ENCODE measurements at regions not wholly inside any gene's neighbourhood (a gene's known extent, or its start where the extent isn't known, plus 50 kb on each side); places are given as distances from the start of the nearest gene placed in this dataset.

DNA sequence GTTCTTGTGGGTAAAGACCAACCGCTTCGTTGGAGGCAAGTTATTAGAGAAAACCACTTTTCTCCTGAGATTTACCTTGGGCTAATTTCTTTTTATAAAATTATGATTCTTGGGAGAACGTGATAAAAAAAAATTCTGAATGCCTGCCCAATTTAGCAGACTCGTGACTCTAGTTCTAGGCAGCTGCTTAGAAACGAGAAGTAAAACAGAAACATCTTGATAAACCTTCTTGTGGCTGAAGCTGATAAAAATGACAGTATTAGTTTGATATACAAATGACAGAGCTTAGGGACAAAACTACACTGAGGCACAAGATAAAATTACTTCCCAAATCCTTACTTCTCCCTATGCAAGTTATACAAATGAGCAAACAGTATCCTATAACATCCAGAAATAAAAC, 458.9 kb upstream of the TEX13C start:
- DNase-seq: no peak

DNA sequence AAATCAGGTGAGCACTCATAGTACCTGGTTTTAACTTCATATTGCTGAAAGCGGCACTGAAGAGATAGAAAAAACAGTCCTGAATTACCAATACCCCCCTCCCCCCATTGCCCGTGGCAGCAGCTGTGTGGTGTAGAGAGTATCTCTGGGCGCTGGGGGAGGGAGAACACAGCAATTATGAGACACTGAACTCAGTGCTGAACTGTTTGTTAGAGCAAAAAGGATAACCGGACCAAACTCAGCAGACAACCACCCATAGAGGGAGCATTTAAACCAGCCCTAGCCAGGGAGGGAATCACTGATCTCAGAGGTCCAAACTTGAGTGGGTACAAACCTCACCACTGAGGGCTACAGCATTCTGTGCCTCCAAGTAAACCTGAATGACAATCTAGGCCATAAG, 457.4 kb upstream of the TEX13C start:
- no peak for DNase-seq

DNA sequence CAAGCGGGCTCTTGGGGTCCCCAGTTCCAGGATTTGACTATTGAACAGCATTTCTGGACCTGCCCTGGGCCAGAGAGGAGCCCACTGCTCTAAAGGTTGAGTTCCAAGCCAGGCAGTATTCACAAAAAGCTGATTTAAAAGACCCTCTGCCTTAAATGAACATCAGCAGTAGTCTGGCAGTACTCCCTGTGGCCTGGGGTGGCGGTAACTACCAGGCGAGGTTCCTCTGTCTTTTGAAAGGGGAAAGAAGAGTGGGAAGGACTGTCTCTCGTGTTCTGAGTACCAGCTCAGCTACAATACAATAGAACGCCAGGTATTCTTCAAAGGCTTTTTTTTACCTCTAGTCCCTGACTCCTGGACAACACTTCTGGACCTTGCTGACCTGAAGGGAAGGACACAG, 456.4 kb upstream of the TEX13C start:
- no peak for DNase-seq

DNA sequence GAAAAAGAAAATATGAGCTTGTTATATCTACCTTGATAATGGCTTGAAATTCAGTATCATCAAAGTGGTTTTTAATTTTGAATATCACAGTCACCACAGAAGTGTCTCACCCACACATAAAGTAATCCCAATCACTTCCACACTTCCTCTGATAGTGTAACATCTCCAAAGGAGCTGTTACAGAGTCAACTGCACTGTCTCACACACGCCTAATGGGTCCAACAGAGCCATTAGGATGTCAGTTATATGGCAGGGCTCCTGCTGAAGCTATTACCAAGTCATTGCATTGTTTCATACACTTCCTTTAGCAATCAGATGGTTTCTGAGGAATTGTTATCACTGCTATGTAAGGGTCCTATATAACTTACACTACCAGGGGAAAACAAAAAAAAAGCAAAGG, 432.1 kb upstream of the TEX13C start:
- no peak for DNase-seq

DNA sequence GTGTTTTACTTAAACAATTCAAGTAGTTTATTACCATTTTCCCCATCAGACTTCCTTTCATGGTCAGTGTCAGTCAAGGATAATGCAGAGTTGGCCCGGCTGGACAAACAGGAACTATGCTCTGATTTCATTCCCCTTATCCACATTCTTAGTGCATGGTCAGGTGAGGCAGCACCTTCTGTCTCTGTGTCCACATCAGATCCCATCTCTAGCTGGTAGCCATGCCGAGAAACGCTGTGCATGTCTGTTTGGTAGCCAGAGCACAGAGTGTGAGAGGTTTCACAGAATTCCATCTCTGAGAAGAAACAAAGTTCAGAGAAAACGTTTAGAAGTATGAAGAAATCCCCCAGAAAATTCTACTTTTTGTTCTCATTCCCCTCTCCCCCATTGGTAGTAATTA, 423.7 kb upstream of the TEX13C start:
- DNase-seq: no peak

DNA sequence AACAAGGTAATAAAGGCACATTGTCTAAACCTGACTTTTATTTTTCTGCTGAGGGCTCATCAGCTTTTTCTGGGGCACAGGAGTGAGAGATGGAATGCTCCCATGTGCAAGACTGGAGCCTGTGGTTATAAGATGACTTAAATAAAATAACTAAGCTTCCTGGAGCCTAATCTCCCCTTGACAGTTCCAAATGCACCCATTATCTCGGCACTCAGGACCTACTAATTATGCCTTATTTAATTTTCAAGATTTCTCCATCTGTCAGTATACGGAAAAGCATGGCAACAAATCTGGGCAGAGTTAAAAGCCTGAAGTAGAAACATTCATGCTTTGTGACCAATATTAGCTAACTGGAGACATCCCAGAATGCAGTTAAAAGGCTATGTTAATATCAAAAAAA, 416.7 kb upstream of the TEX13C start:
- DNase-seq: no peak

DNA sequence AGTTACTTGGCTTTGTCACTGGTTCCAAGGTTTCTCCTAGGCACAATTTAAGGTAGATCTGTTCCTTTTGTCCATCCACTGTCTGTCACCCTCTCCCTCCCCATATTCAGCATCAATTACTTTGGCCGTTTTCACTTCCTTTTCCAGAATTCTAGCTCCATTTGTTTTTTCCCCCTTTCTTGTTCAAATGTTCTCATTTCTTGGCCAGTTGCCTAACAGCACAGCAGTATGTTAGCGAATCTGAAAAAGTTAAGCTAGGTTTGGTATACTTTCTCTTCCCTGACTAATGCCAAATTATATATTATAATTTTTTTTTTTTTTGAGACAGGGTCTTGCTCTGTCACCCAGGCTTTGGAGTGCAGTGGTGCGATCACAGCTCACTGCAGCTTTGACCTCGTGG, 409.1 kb upstream of the TEX13C start:
- no peak for DNase-seq

DNA sequence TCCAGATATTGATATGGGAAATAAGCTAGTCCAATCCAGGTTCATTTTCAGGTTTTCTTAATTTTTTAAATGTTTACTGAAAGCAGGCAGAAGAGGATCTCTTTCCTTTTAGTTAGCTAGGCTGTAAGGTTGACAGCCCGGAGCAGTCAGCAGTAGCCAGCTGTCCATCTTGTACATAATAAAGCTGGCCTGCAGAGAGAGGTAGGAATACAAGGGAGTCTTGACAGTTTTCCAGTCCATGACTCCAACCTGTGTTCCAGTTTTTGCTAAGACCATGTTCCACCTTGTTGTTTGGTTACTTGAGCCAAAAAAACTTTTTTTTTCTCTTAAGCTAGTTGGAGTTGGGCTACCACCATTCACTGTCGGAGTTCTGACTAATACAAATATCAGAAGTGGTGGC, 402.7 kb upstream of the TEX13C start:
- DNase-seq: no peak

DNA sequence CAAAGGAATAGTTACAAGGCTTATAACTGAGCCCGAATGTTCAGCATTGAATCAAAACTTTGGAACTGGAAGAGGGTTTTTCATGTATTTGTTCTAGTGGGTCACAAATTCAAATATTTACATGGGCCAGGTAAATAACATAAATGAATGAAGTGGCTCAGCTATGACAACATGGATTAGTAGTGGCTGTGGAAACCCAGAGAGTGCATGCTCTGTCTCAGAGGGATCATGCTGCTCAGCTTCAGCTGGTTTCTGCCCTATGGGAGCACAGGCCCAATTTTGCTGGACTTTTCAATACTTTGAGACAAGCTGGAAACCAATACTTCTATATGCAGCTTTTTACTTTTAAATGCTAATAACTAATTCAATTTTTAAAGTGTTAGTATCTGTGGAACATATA, 394.0 kb upstream of the TEX13C start:
- no peak for DNase-seq

DNA sequence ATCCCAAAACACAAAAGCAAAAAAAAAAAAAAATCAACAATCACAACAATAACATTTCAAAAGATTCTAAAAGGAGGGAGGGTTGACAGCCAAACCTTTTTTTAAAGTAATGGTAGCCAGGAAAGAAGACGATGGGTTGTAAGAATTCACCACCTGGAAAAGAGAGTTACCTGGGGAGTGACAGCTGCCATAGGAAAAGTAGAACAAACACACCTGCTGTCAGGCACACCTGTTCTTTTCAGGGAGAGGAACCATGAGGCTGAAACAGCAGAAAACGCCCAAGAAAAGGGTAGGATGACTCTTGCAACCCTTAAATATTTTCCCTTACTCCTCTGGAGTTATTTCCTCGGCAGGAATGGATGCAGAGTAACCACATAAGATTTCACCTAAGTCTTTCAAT, 388.4 kb upstream of the TEX13C start:
- DNase-seq: no peak

DNA sequence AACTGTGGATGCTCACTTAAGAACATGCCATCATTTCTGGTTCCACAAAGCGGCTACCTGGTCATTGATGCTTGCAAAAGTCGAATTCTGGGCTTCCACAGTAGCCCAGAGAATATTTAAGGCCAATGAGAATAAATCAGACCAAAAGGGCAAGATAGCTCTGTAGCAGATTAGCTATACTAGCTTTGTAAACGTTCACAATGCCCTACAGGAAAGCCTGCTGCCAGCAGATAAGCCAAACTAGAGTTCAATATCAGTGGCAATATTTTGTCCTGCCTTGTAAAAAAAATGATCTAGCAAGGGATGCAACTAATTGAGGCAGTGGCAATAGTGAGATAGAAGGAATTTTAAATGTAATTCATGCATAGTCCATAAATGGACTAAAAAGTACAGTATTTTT, 387.7 kb upstream of the TEX13C start:
- no peak for DNase-seq

DNA sequence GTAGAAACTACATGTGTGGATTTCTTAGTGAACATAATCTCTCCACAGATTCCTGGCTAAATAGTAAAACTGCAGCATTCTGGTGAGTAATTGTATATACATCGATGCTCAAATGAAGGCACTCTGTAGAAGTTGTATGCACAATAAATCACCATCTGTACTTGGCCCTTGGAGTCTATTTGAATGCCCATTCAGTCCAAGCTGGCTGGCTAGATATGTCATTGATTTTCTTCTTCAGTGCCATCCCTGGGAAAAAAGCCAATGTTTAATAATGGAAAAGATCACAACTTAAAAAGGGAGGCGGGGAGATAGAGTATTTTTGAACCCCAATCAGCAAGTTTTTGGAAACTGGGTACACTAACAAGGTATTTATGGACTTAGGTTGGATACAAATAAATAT, 381.0 kb upstream of the TEX13C start:
- no peak for DNase-seq

DNA sequence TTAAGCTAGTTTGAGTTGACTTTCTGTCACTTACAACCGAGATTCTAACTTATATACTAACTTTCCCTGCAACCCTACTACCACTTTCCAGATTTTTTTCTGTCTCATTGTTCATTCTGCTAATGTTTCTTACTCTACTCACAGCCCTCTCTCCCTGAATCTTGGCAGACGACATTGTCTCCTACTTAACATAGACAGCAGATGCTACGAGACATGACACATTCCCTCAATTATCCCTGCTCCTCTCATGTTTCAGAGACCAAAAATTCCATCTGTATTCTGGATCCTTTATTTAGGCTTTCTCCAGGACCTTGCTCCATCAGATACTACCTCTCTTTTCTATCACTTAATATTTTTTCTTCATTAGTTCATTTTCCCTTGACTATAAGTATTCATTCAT, 379.1 kb upstream of the TEX13C start:
- no peak for DNase-seq

DNA sequence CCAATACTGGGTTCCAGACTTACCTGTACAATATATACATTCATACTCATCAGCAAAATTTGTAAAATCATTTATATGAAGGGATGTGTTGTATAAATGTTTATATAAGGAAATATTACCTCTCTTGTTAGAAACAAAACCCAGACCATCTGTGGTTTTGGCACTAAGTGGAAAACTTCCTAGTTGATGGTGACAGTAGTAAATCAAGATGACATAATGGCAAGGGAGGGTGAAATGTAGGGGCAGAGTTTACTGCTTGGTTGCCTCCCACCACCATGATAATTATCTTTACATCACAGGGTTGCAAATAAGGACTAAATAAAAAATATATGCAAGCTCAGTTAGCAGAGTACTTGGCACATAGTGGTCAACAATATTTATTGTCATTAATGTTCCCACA, 365.3 kb upstream of the TEX13C start:
- no peak for DNase-seq

DNA sequence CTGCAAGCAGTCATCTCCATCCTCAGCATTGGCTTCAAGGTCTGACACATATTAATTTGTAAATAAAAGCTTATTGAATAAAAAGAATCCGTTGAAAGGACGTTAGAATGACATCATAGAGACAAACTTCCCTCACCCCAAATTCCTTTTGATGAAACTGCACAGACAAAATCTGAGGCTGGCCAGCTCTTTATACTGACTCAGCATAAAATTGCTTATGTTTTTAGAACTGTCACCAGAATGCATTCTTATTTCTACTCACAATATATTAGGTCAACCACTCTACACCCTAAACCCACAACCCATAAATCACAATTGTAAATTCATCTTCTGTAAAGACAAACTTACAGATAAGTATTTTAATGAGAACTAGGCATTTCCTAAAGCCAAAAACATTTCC, 359.2 kb upstream of the TEX13C start:
- DNase-seq: no peak

DNA sequence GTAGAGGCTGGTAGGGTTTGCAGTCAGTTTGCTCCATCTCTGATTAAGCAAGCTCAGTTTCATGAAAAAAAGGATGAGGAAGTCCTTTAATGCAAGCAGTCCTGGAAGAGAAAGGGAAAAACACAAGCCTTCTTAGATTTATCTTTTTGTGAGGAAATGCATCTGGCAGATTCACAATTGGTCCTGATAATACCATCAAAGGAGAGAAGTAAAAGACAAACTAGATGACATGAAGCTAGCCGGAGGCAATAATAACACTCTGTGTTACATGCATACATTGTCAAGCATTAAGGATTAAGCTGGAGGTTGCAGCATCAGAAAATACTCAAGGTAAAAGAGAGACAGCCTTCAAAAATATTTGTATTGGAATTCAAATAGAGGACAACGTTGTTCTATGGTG, 356.0 kb upstream of the TEX13C start, which contains the start of gene TENM1:
TSS of gene TENM1 (minus strand) at position 101 of the 400 bp plus-strand sequence.
- DNase-seq: no peak

DNA sequence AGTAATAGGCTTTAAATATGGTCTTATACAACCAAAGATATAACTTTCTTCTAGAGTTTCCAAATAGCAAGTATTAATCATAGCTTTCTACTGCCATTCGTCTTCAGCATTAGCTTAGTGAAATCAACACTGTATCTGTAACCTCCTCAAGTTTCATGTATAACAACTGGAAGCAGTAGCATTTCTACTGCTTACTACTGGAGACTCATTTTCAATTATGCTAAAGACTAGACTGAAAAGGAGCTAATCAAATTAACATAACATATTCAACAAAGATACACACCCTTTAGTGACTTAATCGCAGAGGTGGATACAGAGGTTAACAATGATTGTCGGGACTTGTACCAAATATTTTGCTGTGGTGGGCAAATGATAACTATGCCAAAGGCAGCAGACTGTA, 344.2 kb upstream of the TEX13C start:
- DNase-seq: no peak

DNA sequence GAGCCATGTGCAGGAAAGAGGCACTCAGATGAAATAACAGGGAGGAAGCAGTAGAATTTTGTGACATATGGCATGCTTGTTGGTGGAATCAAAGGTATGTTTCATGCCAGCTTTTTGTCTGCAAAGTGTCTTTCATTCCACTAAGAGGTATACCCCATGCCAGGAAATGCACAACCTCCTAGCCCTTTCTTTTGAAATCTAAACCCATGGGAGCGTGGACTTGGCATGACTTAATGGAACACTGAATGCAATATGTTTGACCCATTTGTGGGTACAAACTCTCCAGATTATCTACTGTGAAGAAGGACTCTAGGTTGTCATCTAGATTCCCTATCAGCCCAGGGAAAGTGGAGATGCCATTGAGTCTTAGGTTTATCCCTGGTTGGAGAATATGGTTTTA, 338.3 kb upstream of the TEX13C start:
- DNase-seq: no peak

DNA sequence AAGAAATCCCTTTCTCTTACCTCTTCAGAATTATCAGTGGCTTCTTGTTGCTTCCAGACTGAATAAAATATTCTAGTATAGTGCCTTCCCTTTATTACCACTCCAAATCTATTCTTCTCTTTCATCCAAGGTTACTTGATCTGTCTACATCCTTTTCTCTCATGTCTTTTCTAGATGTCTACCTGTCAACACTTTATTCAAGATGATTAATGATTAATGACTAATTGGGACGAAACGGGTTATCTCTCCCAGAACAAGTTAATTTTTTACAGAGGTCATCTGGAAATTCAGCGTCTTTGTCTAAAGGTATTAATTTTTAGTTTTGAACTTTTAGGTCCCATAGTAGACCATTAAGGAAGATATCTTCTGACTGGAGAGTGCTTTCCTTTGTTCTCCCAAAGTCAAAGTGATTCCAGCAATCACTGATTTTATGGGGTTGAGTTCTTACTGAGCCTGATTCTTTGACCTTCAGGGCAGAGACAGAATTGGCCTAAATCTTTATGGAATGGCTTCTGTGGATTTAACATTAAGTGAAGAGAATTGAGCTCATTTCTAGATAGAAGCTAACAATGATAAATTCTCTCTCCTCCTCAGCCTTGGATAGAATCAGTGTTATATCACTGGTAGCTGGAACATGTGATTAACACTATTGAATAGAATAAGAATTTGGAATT, 335.4 kb upstream of the TEX13C start:
- no peak for DNase-seq

DNA sequence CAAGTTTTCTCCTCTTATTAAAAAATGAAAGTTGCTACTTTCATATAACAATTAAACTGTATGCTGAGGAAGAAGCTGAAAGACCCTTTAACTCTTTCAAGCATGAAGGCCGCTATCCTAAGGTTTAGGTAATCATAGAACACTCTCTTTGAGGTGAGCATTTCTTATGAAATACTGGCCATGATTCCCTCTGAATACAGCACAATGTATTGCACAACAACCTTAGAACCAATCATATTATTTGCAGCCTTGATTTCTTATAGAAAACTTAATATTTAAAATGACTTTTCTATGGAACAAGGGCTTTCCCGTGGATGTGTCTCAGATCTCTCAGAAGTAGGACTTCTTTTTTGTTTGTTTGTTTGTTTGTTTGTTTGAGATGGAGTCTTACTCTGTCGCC, 333.4 kb upstream of the TEX13C start:
- no peak for DNase-seq

DNA sequence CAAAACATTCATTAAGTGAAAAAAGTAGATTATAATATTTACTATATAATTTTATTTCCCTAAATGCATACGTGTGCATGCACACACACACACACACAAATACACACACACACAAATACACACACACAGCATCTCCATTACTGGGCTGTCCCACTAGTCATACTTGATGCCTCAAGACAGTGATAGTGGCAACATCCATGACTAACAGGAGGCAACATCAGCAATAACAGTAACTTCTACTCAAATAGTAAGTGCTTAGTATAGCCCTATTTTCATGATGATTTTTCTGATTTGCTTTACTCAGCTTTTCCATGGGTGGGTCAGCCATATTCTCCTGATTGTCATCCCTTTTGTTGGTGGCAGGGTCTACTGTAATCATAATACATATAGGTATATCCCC, 325.9 kb upstream of the TEX13C start:
- DNase-seq: no peak

DNA sequence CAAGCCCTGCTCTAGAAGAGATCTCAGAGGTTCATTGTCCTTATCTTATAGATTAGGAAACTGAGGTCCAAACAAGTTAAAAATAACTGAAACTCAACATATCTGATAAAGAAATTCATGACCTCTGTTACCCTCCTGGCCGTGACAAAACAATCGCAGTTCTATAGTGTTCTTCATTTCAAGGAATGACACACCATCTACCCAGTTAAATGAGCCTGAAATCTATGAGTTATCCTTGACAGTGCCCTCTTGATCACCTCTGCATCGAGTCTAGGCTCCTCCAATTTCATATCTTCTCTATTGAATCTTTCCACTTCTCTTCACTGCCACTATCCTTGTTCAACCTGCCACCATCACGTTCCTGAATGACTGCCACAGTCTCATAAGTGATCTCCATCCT, 325.3 kb upstream of the TEX13C start:
- DNase-seq: no peak

DNA sequence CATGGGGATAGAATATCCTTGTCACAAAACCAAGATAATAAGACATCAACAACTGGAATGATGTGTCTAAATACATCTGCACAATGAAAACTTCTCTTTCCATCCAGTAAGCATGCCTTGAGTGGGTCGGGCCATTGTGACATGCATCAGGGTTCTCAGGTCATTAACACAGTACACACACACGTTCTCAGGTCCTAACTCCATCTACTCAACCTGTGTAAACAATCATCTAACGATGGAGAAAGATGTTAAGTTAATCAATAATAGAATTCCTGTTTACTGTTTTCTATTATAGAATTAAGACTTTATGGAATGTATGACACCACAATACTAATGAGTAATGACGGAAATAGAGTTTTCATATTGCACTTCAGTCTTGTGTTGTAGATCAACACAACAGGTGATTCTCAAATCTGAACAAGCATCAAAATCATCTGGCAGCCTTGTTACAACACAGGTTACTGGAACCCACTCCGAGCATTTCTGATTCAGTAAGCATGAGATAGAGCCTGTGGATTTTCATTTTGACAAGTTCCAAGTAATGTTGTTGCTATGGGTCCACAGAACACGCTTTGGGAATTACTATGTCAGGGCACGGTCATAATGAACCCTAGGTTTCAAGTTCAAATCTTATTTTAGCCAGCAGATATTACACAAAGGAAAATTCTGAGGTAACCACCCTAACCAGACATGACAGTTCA, 315.8 kb upstream of the TEX13C start:
- peak in 1 of 5 donors; percentile 48 for DNase-seq

DNA sequence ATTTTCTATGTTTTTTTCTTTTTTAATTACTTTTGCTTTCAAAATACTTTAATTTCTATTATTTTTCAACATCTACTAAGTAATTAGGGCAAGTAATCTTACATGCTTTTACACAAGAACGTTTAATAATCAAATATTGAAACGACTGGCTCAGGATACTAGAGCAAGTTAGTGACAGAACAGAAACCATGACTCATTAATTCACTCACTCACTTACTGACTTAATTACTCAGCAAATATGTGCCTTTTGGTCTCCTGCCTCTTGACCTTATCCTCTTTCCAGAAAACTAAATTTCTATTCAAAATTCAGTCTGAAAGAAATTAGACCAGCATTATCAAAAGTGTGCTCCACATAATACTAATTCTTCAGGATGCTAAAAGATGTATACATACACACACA, 314.9 kb upstream of the TEX13C start:
- peak in 1 of 5 donors; percentile 16 for DNase-seq

DNA sequence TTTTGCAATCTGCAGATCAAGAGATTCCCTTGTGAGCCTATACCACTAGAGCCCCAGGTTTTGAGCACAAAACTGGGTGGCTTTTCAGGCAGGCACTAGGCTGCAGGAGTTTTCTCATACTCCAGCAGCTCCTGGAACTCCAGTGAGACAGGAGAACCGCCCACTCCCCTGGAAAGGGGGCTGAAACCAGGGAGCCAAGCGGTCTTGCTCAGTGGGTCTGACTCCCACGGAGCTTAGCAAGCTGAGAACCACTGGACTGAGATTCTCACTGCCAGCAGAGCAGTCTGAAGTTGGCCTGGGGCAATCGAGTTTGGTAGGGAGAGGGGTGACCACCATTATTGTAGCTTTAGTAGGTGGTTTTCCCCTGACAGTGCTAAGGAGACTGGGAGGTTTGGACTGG, 313.8 kb upstream of the TEX13C start:
- DNase-seq: no peak

All from T-helper 1 cell (primary cell).